HEK293T (cell line): ENCODE measurements at regions not wholly inside any gene's neighbourhood (a gene's known extent, or its start where the extent isn't known, plus 50 kb on each side); places are given as distances from the start of the nearest gene placed in this dataset.

ENCODE experiments used
- CTCF ChIA-PET: fragments of 350-600 bp; formaldehyde crosslinking; extraction: SDS; loops from one replicate; lab custom pipeline; 2021; ENCODE audit warnings: antibody characterized with exemption, inconsistent platforms; lab: Yijun Ruan, JAX
- POLR2A ChIA-PET: fragments of 350-600 bp; formaldehyde crosslinking; extraction: SDS; loops from one replicate; lab custom pipeline; 2020; ENCODE audit warnings: antibody characterized with exemption, inconsistent platforms; lab: Yijun Ruan, JAX
- DNase-seq: peaks from one replicate; pipeline ENCODE4 v3.0.0; 2012; ENCODE audit warnings: mixed read lengths; ENCODE audit errors: extremely low spot score
- ARNT ChIP-seq: fragments of 450-650 bp; IDR thresholded peaks from 2 replicates; pipeline ENCODE4 v1.6.1; 2017; ENCODE audit warnings: mild to moderate bottlenecking
- BHLHE40 ChIP-seq: fragments of 450-650 bp; IDR thresholded peaks from 2 replicates; pipeline ENCODE4 v1.6.1; 2016; ENCODE audit warnings: mild to moderate bottlenecking, moderate library complexity, borderline replicate concordance
- CTBP1 ChIP-seq: fragments of 450-650 bp; IDR thresholded peaks from 2 replicates; pipeline ENCODE4 v1.6.1; 2016; ENCODE audit warnings: borderline replicate concordance
- ELF4 ChIP-seq: fragments of 450-650 bp; IDR thresholded peaks from 2 replicates; pipeline ENCODE4 v1.6.1; 2017; ENCODE audit warnings: antibody characterized with exemption
- FOXA1 ChIP-seq: fragments of 450-650 bp; IDR thresholded peaks from 2 replicates; pipeline ENCODE4 v1.6.1; 2016; ENCODE audit warnings: mild to moderate bottlenecking
- FOXK2 ChIP-seq: fragments of 450-650 bp; IDR thresholded peaks from 2 replicates; pipeline ENCODE4 v1.6.1; 2016; ENCODE audit warnings: mild to moderate bottlenecking
- FOXM1 ChIP-seq: fragments of 450-650 bp; IDR thresholded peaks from 2 replicates; pipeline ENCODE4 v1.6.1; 2017; ENCODE audit warnings: mild to moderate bottlenecking, borderline replicate concordance
- HDGF ChIP-seq: fragments of 450-650 bp; IDR thresholded peaks from 2 replicates; pipeline ENCODE4 v1.6.1; 2017; ENCODE audit warnings: antibody characterized with exemption, borderline replicate concordance
- L3MBTL2 ChIP-seq: fragments of 450-650 bp; conservative IDR thresholded peaks from 2 replicates; pipeline ENCODE4 v1.6.1; 2016; ENCODE audit warnings: mild to moderate bottlenecking
- LEF1 ChIP-seq: fragments of 450-650 bp; IDR thresholded peaks from 2 replicates; pipeline ENCODE4 v1.6.1; 2017; ENCODE audit warnings: mild to moderate bottlenecking, borderline replicate concordance
- NFRKB ChIP-seq: fragments of 450-650 bp; IDR thresholded peaks from 2 replicates; pipeline ENCODE4 v1.6.1; 2016; ENCODE audit warnings: mild to moderate bottlenecking, moderate library complexity
- SP1 ChIP-seq: fragments of 450-650 bp; IDR thresholded peaks from 2 replicates; pipeline ENCODE4 v1.6.1; 2017
- SUZ12 ChIP-seq: fragments of 450-650 bp; IDR thresholded peaks from 2 replicates; pipeline ENCODE4 v1.6.1; 2016; ENCODE audit warnings: mild to moderate bottlenecking
- TARDBP ChIP-seq: fragments of 450-650 bp; IDR thresholded peaks from 2 replicates; pipeline ENCODE4 v1.6.1; 2016
- ZNF384 ChIP-seq: fragments of 450-650 bp; IDR thresholded peaks from 2 replicates; pipeline ENCODE4 v1.6.1; 2016
- TF ChIP-seq, protein P1 (sequence below): fragments of 450-650 bp; IDR thresholded peaks from 2 replicates; pipeline ENCODE4 v1.6.1; 2016

DNA sequence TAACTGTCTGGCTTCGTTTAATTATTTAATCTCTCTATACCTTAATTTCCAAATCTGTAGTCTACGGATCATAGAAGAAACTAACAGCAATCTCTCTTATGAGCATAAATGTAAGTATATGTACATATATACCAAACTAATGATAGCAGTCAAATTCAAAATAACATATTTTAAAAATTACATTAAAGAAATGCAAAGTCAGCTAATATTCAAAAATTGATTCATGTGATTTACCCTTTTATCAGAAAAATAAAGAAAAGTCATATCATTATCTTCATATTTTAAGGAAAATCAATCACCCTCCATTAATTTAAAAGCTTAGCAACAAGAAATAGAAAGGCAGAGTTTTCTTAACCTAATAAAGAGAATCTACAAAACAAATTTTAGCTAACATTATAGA is 575.9 kb downstream of the IRS1 start:
- ChIA-PET CTCF (no interaction called here), POLR2A (no interaction called here)
- TF ChIP-seq FOXM1 (no peak), BHLHE40 (no peak), NFRKB (no peak), FOXK2 (no peak), SP1 (no peak), ZNF384 (no peak), TARDBP (no peak), ARNT (no peak)
- DNase-seq: no peak

DNA sequence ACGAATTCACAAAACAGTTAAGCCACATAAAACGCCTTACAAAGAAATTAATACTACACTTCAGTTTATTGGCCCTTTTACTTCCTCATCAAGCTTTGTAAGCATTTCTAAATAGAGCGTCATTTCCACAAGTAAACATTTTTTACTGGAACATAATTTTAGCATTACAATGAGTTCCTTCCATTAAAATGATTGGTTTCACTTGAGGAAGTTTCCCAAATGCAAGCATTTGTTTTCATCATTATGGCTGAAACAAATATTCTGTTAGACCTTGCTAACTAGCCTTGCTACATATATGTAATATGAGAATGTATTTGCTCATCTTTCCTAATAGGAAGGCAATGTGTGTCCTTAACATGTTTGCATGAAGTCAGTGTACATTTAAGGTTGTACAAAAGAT is 579.1 kb downstream of the IRS1 start:
- DNase-seq: no peak
- TF ChIP-seq L3MBTL2: no peak
- no peak for TF ChIP-seq FOXK2
- no peak for TF ChIP-seq FOXA1
- no peak for TF ChIP-seq NFRKB
- no peak for TF ChIP-seq BHLHE40
- TF ChIP-seq SUZ12: no peak
- no peak for TF ChIP-seq ELF4
- TF ChIP-seq ARNT: no peak
- TF ChIP-seq HDGF: no peak
- TF ChIP-seq LEF1: no peak
- TF ChIP-seq, protein P1, sequence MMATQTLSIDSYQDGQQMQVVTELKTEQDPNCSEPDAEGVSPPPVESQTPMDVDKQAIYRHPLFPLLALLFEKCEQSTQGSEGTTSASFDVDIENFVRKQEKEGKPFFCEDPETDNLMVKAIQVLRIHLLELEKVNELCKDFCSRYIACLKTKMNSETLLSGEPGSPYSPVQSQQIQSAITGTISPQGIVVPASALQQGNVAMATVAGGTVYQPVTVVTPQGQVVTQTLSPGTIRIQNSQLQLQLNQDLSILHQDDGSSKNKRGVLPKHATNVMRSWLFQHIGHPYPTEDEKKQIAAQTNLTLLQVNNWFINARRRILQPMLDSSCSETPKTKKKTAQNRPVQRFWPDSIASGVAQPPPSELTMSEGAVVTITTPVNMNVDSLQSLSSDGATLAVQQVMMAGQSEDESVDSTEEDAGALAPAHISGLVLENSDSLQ: no peak
- no peak for TF ChIP-seq CTBP1
- TF ChIP-seq TARDBP: no peak
- no peak for TF ChIP-seq SP1
- no peak for TF ChIP-seq FOXM1
- no peak for TF ChIP-seq ZNF384
- ChIA-PET POLR2A (no interaction called here), CTCF (no interaction called here)

DNA sequence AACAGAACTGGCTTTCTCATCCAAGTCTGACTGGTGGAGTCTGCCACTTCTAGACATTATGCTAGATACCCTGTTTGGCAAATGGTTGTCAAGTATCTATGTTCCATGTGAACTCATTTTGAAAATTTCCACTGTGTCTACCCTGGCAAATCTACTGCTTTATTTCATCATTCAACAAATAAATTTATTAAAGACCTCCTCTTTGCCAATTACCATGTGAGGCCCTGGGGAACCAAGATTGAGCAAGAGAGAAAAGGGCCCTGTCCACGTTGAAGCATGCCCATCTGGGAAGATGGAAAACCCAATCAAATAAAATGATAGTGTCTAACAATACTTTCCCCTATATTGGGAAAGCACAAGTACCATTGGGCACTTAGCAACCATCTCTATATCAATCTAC is 582.4 kb downstream of the IRS1 start:
- DNase-seq: no peak
- CTCF ChIA-PET: no interaction called here
- no peak for TF ChIP-seq FOXK2
- TF ChIP-seq, protein P1: no peak
- no peak for TF ChIP-seq SUZ12
- no peak for TF ChIP-seq TARDBP
- no peak for TF ChIP-seq BHLHE40
- no peak for TF ChIP-seq ELF4
- no peak for TF ChIP-seq FOXM1
- TF ChIP-seq CTBP1: no peak
- TF ChIP-seq ZNF384: no peak
- no peak for TF ChIP-seq LEF1
- no peak for TF ChIP-seq NFRKB
- no peak for TF ChIP-seq SP1
- no peak for TF ChIP-seq ARNT
- no peak for TF ChIP-seq FOXA1
- TF ChIP-seq L3MBTL2: no peak
- no peak for TF ChIP-seq HDGF
- POLR2A ChIA-PET: no interaction called here

DNA sequence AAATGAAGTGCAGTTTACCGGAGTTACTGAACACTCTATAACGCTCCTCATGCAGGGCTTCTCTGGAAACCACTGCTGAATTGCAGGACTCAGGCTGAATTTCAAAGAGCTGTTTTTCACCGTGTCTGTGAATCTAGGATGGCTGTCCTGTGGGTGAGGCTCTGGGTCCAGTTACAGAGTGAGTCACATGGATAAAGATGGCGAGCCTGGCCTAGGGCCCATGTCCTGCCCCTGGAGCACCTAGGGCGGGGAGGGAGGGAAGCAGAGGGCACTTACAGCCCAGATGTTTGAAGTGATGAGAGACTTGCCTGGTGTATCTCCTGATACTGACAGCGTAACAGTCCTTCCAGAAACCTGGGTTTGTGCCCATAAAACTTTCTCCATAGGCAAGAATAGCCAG is 583.0 kb downstream of the IRS1 start:
- DNase-seq: no peak
- POLR2A ChIA-PET: no interaction called here
- TF ChIP-seq LEF1 (no peak), BHLHE40 (no peak)
- CTCF ChIA-PET: interaction anchor here (0.6 to 1.8 kb wide), 4 partner anchors 9 to 586 kb away, joined by 3 to 5 read pairs (median 4); no protein-coding TSS in a partner anchor

DNA sequence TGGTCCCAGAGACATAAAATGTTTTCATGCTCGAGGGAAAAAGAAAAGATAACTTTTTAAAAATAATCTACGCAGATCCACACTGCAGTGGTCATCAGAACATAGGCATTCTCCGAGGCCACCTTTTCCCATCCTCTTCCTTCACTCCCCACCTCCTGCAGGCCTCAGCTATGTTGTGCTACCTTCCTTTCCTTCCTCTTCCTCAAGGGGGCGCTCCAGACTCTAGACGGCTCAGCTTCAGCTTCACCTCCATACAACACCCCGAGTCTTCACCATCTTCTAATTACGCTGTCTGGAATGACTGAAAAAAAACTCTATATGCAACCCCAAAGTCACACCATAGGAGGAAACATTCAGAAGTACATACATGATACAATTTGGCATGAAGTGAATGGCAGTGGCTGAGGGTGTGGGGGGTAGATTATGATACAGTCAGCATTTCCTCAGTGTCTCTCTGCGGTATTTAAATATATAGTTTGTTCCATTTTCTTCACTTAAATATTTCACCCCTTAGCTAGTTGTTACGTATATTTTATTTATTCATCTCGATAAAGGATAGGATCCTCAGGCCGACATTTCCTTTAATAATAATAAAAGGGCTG is 583.6 kb downstream of the IRS1 start:
- CTCF ChIA-PET: interaction anchor here (0.5 to 1.8 kb wide), 5 partner anchors 8 to 587 kb away, joined by 3 to 5 read pairs (median 3); no protein-coding TSS in a partner anchor
- TF ChIP-seq, protein P1: no peak
- no peak for TF ChIP-seq LEF1
- TF ChIP-seq TARDBP: no peak
- no peak for TF ChIP-seq ARNT
- POLR2A ChIA-PET: no interaction called here
- peak; percentile 53 for DNase-seq

DNA sequence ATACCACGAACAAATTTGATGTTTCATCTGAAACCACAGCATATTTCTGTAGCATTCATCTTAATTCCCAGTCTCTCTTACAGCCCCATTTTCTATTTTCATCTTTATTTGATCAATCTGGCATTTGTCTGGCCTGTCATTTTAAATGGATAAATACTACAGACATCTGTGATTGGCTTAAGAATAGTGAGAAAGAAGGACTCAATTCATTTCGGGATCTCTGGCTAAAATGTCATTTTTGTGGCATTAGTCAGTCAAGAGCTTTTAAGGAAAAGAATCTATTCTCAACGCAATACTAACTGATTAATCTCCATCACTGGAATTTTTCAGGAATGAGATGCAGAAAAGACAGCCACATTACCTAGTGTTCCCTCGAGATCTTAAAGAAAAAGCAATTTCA is 585.9 kb downstream of the IRS1 start:
- POLR2A ChIA-PET: no interaction called here
- TF ChIP-seq ELF4 (no peak), LEF1 (no peak), CTBP1 (no peak), SUZ12 (no peak)
- CTCF ChIA-PET: no interaction called here
- DNase-seq: no peak

DNA sequence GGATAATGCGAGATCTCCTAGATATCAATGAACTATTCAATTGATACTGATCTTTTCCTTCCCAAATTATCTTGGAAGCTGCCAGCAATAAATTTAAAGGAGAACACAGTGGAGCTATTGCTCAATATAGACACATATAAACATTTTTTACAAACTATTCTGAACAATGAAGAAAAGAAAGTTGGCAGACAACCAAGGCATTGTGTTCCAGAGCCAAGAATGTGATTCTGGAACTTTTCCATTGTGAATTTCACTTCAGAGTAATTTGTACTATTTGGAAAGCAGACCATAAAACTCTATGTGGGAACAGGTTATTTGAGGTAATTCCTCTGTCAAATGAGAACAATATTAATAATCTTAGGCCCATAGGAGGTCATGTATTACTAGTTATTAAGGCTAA is 588.2 kb downstream of the IRS1 start:
- POLR2A ChIA-PET: no interaction called here

More for the DNA sequence above, 588.2 kb downstream of the IRS1 start:
- DNase-seq: no peak
- CTCF ChIA-PET: no interaction called here
- TF ChIP-seq ARNT (no peak), SP1 (no peak), FOXM1 (no peak), ZNF384 (no peak), NFRKB (no peak), HDGF (no peak), SUZ12 (no peak), L3MBTL2 (no peak), LEF1 (no peak), ELF4 (no peak)
